HL-60 (cell line): ENCODE measurements at regions not wholly inside any gene's neighbourhood (a gene's known extent, or its start where the extent isn't known, plus 50 kb on each side); places are given as distances from the start of the nearest gene placed in this dataset.

ENCODE experiments used
- CTCF ChIP-seq: IDR thresholded peaks from one replicate; pipeline ENCODE4 v1.5.1; 2011; ENCODE audit warnings: low read length, control low read depth, inconsistent platforms; ENCODE audit not compliant: insufficient read depth
- GABPA ChIP-seq: IDR thresholded peaks from 2 replicates; pipeline ENCODE4 v1.6.1; 2012; ENCODE audit warnings: low read depth
- POLR2AphosphoS5 ChIP-seq: IDR thresholded peaks from 2 replicates; pipeline ENCODE4 v1.6.1; 2012; ENCODE audit warnings: low read depth
- REST ChIP-seq: IDR thresholded peaks from 2 replicates; pipeline ENCODE4 v1.6.1; 2012; ENCODE audit warnings: low read depth; ENCODE audit not compliant: insufficient replicate concordance

- no peak for TF ChIP-seq REST
- TF ChIP-seq CTCF: no peak
- no peak for TF ChIP-seq GABPA
- no peak for TF ChIP-seq POLR2AphosphoS5
Measured at GRCh38 chr10:89122433-89123051, 84.6 kb downstream of the CH25H start.
